T follicular helper cell (primary cell): ENCODE measurements at regions not wholly inside any gene's neighbourhood (a gene's known extent, or its start where the extent isn't known, plus 50 kb on each side); places are given as distances from the start of the nearest gene placed in this dataset.

ENCODE experiments used
- DNase-seq: peaks from one replicate; pipeline ENCODE4 v3.0.0-alpha.2; 2020; ENCODE audit warnings: low read depth

- no peak for DNase-seq
Measured at GRCh38 chr7:67690700-67691099, 694.1 kb downstream of the TYW1 start.

GRCh38 chr7:67692425-67692824 is 695.8 kb downstream of the TYW1 start:
- no peak for DNase-seq

- DNase-seq, result no peak
Measured at GRCh38 chr7:67696124-67696523, 699.5 kb downstream of the TYW1 start.

GRCh38 chr7:67696878-67697277 is 700.2 kb downstream of the TYW1 start:
- no peak for DNase-seq

GRCh38 chr7:67698354-67698753 is 701.7 kb downstream of the TYW1 start:
- DNase-seq, result no peak

- DNase-seq, result no peak
Measured at GRCh38 chr7:67705850-67706249, 709.2 kb downstream of the TYW1 start.

GRCh38 chr7:67711706-67712105 is 715.1 kb downstream of the TYW1 start:
- no peak for DNase-seq

- DNase-seq, result no peak
Measured at GRCh38 chr7:67713451-67714056, 716.9 kb downstream of the TYW1 start.

- DNase-seq, result no peak
Measured at GRCh38 chr7:67716729-67717128, 720.1 kb downstream of the TYW1 start.

- no peak for DNase-seq
Measured at GRCh38 chr7:67723591-67723990, 727.0 kb downstream of the TYW1 start.

GRCh38 chr7:67724435-67724834 is 727.8 kb downstream of the TYW1 start:
- DNase-seq, result no peak

GRCh38 chr7:67724955-67725354 is 728.3 kb downstream of the TYW1 start:
- no peak for DNase-seq

GRCh38 chr7:67725423-67725822 is 728.8 kb downstream of the TYW1 start:
- no peak for DNase-seq

GRCh38 chr7:67729771-67730170 is 733.1 kb downstream of the TYW1 start:
- DNase-seq, result no peak

GRCh38 chr7:67731704-67732103 is 735.1 kb downstream of the TYW1 start:
- DNase-seq, result no peak

GRCh38 chr7:67732898-67733297 is 736.3 kb downstream of the TYW1 start:
- DNase-seq, result no peak

- DNase-seq, result no peak
Measured at GRCh38 chr7:67738145-67738544, 741.5 kb downstream of the TYW1 start.

- no peak for DNase-seq
Measured at GRCh38 chr7:67738958-67739357, 742.3 kb downstream of the TYW1 start.

GRCh38 chr7:67743501-67743900 is 746.9 kb downstream of the TYW1 start:
- DNase-seq, result no peak

GRCh38 chr7:67752227-67752626 is 755.6 kb downstream of the TYW1 start:
- DNase-seq, result no peak

GRCh38 chr7:67753891-67754290 is 757.3 kb downstream of the TYW1 start:
- DNase-seq, result no peak

- DNase-seq, result no peak
Measured at GRCh38 chr7:67754651-67755050, 758.0 kb downstream of the TYW1 start.

GRCh38 chr7:67758551-67758950 is 761.9 kb downstream of the TYW1 start:
- DNase-seq, result no peak

GRCh38 chr7:67760971-67761370 is 764.3 kb downstream of the TYW1 start:
- DNase-seq, result no peak

- DNase-seq, result no peak
Measured at GRCh38 chr7:67762516-67762915, 765.9 kb downstream of the TYW1 start.
